Nephron progenitor cell (in vitro differentiated cells): ENCODE measurements at regions not wholly inside any gene's neighbourhood (a gene's known extent, or its start where the extent isn't known, plus 50 kb on each side); places are given as distances from the start of the nearest gene placed in this dataset.

Experiments
- DNase-seq: peaks from one replicate; pipeline ENCODE4 v3.0.0; 2021
- H3K27ac Mint-ChIP-seq: 2 replicates; pipeline ENCODE4 v1.8.0; 2021; ENCODE audit warnings: mild to moderate bottlenecking, moderate library complexity, mixed read lengths
- H3K27me3 Mint-ChIP-seq: 2 replicates; pipeline ENCODE4 v1.8.0; 2021; ENCODE audit warnings: mild to moderate bottlenecking, low read depth, mixed read lengths; ENCODE audit not compliant: poor library complexity
- H3K36me3 Mint-ChIP-seq: 2 replicates; pipeline ENCODE4 v1.8.0; 2021; ENCODE audit warnings: low read depth, mixed read lengths
- H3K4me1 Mint-ChIP-seq: 2 replicates; pipeline ENCODE4 v1.8.0; 2021; ENCODE audit warnings: mixed read lengths
- H3K4me3 Mint-ChIP-seq: 2 replicates; pipeline ENCODE4 v1.8.0; 2021; ENCODE audit warnings: mild to moderate bottlenecking, moderate library complexity, mixed read lengths
- H3K9me3 Mint-ChIP-seq: 2 replicates; pipeline ENCODE4 v1.8.0; 2021; ENCODE audit warnings: mild to moderate bottlenecking, moderate library complexity, mixed read lengths
- TF ChIP-seq, protein P1 (sequence below): fragments of 200-600 bp; sonication (generic); IDR thresholded peaks from 2 replicates; pipeline ENCODE4 v1.5.0; 2021; ENCODE audit warnings: antibody characterized with exemption

DNA sequence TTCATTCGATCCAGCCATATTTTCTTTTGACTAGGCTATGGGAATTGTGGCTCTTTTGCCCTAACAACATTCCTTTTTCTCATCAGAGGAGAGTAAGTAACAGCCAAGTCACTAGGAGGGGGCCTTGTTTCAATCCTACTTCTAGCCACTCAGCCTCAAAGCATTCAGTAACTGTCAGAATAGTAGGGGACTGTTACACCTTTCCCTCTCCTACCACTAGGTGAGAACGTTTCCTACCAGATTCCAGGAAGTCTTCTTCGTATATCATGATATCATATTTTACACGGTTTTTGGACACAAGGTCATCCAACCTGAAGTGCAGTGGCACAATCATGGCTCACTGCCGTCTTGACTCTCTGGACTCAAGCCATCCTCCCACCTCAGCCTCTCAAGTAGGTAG is 171.3 kb upstream of the CDH12 start:
- Mint-ChIP-seq H3K27me3 (no peaks in the 10 kb centered on the region), H3K27ac (no peak overlapping the region), H3K36me3 (no peaks in the 10 kb centered on the region), H3K9me3 (no peaks in the 10 kb centered on the region), H3K4me3 (no peak overlapping the region), H3K4me1 (no peaks in the 10 kb centered on the region)
- DNase-seq: no peak
- TF ChIP-seq, protein P1, sequence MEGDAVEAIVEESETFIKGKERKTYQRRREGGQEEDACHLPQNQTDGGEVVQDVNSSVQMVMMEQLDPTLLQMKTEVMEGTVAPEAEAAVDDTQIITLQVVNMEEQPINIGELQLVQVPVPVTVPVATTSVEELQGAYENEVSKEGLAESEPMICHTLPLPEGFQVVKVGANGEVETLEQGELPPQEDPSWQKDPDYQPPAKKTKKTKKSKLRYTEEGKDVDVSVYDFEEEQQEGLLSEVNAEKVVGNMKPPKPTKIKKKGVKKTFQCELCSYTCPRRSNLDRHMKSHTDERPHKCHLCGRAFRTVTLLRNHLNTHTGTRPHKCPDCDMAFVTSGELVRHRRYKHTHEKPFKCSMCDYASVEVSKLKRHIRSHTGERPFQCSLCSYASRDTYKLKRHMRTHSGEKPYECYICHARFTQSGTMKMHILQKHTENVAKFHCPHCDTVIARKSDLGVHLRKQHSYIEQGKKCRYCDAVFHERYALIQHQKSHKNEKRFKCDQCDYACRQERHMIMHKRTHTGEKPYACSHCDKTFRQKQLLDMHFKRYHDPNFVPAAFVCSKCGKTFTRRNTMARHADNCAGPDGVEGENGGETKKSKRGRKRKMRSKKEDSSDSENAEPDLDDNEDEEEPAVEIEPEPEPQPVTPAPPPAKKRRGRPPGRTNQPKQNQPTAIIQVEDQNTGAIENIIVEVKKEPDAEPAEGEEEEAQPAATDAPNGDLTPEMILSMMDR: no peak

DNA sequence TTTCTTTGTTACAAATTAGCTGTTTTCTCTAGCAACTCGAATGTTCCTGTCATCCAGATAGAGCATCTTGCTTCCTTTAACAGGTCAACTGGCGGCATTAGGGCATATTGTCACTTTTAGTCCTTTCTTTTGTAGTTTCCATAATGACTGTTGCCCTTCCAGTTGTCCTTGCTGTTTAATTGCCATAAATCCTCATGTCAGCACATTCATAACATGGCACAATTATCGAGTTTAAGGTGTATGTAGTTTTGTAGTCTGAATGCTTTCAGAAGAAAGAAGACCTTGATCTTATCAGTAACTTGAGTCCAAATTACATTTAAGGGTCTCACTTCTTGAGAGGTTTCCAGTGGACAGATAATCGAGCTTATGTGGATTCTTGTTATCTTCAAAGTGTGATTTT is 161.7 kb upstream of the CDH12 start:
- H3K9me3 Mint-ChIP-seq: no peaks in the 10 kb centered on the region
- no peaks in the 10 kb centered on the region for H3K36me3 Mint-ChIP-seq
- H3K4me3 Mint-ChIP-seq: no peak overlapping the region
- TF ChIP-seq, protein P1: no peak
- no peak for DNase-seq
- H3K27ac Mint-ChIP-seq: no peak overlapping the region
- H3K4me1 Mint-ChIP-seq: no peaks in the 10 kb centered on the region
- H3K27me3 Mint-ChIP-seq: peaks cover 4% of the 10 kb centered on the region

DNA sequence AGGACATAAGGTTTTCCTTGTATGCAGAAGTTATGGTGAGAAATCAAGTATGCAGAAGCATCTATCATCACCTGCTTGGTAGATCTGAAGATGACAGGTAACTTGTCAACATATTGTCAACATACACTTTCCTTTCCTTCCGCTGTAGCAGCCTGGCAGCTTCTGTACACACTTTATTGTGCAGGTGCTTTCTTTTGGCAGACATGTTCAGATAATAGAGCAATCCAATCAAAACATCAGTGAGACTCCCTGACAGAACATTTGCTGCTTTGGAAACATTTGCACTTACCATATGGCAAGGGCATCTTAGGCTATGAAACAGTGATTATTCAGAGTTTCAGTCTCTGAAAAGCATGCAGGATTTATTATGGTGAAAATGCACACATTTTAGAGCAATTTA is 161.1 kb upstream of the CDH12 start:
- H3K4me3 Mint-ChIP-seq: no peak overlapping the region
- no peaks in the 10 kb centered on the region for H3K36me3 Mint-ChIP-seq
- peaks cover 4% of the 10 kb centered on the region for H3K27me3 Mint-ChIP-seq
- H3K9me3 Mint-ChIP-seq: no peaks in the 10 kb centered on the region
- H3K4me1 Mint-ChIP-seq: no peaks in the 10 kb centered on the region
- no peak overlapping the region for H3K27ac Mint-ChIP-seq
- TF ChIP-seq, protein P1: no peak
- no peak for DNase-seq

DNA sequence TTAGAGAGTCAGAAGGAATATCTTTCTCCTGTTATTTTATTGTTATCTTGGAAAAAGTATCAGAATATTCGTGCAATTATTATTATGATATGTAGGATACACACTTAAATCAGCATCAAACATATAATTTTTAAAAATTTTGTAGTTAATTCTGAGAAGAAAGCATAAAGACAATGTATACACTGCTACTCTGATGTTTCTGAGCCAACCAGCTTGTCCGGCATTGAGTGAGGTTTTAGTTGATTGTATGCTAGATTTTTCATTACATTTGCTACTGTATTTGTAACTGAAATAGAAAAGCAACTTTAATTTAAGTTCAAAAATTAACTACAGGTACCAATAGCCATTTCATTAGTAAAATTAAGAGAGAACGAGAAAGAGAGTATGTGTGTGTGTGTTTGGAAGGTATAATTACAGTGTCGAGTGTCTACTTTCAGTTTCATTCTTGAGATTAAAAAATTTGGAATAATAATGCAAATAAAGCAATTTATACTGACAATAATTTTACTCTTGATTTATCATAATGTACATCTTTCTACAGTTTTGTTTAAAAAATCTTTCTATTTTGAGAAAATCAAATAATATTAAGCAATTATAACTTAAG is 160.4 kb upstream of the CDH12 start:
- H3K27me3 Mint-ChIP-seq: peaks cover under 1% of the 10 kb centered on the region
- no peak overlapping the region for H3K27ac Mint-ChIP-seq
- TF ChIP-seq, protein P1: no peak
- H3K4me3 Mint-ChIP-seq: no peak overlapping the region
- H3K9me3 Mint-ChIP-seq: no peaks in the 10 kb centered on the region
- no peaks in the 10 kb centered on the region for H3K36me3 Mint-ChIP-seq
- DNase-seq: no peak
- H3K4me1 Mint-ChIP-seq: peaks cover 3% of the 10 kb centered on the region

DNA sequence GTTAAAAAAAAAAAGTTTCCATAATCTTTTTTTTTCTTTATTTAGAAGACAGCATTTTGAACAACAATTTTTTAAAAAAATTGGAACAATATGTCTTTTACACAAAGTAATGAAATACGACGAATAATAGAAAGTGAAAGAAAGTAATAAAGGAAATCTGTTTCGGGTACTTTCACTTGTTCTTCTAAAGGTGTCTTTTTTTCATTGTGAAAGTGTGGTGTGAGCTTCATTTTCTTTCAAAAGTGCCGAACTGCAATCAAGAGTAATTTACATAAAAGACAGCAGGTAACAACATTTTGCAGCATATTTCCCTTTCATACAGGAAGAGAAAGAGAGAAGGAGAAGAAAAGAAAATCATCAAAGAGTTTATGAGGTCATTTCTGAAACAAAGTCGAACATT is 159.7 kb upstream of the CDH12 start:
- no peaks in the 10 kb centered on the region for H3K36me3 Mint-ChIP-seq
- peaks cover 8% of the 10 kb centered on the region for H3K4me1 Mint-ChIP-seq
- no peaks in the 10 kb centered on the region for H3K27me3 Mint-ChIP-seq
- no peak overlapping the region for H3K27ac Mint-ChIP-seq
- no peak for DNase-seq
- TF ChIP-seq, protein P1: no peak
- no peak overlapping the region for H3K4me3 Mint-ChIP-seq
- H3K9me3 Mint-ChIP-seq: no peaks in the 10 kb centered on the region

DNA sequence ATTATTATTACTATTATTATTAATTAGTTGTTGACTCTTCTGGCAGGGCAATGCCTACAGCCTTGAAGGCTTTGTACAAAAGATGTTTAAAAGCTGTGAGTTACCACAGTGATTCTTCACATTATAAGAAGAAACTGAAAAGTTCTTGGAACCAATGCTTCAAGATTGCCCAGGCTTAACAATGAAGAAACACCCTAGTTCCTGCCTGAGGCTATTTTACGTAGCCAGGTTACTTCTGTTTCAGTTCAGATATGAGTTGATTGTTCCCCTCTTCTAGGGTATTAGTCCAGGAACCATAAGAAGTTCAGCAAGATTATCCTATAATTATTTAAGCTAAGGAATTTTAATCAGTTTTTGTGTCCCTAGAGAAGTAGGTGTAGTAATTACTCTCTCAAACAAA is 154.6 kb upstream of the CDH12 start:
- no peak for DNase-seq
- no peaks in the 10 kb centered on the region for H3K27me3 Mint-ChIP-seq
- H3K4me1 Mint-ChIP-seq: peaks cover 8% of the 10 kb centered on the region
- no peak overlapping the region for H3K27ac Mint-ChIP-seq
- no peak overlapping the region for H3K4me3 Mint-ChIP-seq
- TF ChIP-seq, protein P1: no peak
- H3K9me3 Mint-ChIP-seq: no peaks in the 10 kb centered on the region
- H3K36me3 Mint-ChIP-seq: no peaks in the 10 kb centered on the region
